ENCODE measurements at regions not wholly inside any gene's neighbourhood (a gene's known extent, or its start where the extent isn't known, plus 50 kb on each side); places are given as distances from the start of the nearest gene placed in this dataset.

DNA sequence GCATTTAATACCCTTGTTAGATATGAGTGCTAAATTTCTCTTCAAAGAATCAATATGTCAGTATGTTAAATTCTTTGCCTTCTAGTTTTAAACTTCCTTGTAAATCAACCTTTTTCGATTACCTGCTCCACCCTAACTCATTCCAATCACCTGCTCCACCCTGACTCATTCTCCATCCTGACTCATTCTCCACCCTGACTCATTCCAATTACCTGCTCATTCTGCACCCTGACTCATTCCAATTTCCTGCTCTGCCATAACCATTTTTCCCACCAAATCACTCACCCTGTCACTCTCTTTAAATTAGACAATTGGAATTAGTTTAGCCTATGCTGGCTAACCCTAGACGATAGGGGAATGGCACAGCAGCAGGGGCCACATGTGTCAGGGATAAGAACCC, 519.5 kb upstream of the LRRC4C start:
- TF ChIP-seq, protein P1, sequence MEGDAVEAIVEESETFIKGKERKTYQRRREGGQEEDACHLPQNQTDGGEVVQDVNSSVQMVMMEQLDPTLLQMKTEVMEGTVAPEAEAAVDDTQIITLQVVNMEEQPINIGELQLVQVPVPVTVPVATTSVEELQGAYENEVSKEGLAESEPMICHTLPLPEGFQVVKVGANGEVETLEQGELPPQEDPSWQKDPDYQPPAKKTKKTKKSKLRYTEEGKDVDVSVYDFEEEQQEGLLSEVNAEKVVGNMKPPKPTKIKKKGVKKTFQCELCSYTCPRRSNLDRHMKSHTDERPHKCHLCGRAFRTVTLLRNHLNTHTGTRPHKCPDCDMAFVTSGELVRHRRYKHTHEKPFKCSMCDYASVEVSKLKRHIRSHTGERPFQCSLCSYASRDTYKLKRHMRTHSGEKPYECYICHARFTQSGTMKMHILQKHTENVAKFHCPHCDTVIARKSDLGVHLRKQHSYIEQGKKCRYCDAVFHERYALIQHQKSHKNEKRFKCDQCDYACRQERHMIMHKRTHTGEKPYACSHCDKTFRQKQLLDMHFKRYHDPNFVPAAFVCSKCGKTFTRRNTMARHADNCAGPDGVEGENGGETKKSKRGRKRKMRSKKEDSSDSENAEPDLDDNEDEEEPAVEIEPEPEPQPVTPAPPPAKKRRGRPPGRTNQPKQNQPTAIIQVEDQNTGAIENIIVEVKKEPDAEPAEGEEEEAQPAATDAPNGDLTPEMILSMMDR (conservative IDR thresholded peaks at IDR 0.05 in 1 of 2, IDR thresholded peaks at IDR 0.05 in 1 of 2; ENCODE audit: extremely low read depth in 1 of 2, insufficient read depth in 1 of 2, low read depth in 1 of 2, low read length in 2 of 2): no peak
- TF ChIP-seq EZH2 (IDR thresholded peaks at IDR 0.05; ENCODE audit: borderline replicate concordance, low read length): no peak
